Stimulated activated CD4-positive, alpha-beta T cell treated with anti-CD3 and anti-CD28 coated beads, Interleukin-4, amount 100 ng/mL, for 48 hours (primary cell): ENCODE measurements at regions not wholly inside any gene's neighbourhood (a gene's known extent, or its start where the extent isn't known, plus 50 kb on each side); places are given as distances from the start of the nearest gene placed in this dataset.
"Not testable (repeated sequence)": the region's sequence is repeated elsewhere in the genome, so short reads cannot be mapped to it uniquely, and the experiment has no call there.

Experiments used
- DNase-seq, 2 donors: peaks; one replicate each; pipeline ENCODE4 v3.0.0-alpha.2; 2020; ENCODE audit warnings: low read depth in 2 of 2

DNA sequence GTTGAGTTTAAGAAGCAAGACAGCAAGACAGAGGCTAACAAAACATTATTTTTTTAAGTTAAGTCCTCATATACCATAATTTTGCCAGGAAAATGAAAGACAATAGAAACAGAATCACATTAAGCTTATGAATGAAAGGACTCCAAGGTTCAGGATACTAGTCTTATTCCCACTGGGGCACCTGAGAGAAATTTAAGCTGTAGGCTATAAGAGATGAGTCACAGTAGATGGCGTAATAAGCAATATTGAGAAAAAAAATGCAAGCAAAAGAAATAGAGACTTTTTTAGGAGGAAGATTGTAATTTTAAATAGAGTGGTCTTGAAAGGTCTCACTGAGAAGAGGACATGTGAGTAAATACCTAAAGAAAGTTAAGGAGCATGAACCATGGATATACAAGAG lies 57.1 kb upstream of the KIF2B start:
- no peak for DNase-seq

DNA sequence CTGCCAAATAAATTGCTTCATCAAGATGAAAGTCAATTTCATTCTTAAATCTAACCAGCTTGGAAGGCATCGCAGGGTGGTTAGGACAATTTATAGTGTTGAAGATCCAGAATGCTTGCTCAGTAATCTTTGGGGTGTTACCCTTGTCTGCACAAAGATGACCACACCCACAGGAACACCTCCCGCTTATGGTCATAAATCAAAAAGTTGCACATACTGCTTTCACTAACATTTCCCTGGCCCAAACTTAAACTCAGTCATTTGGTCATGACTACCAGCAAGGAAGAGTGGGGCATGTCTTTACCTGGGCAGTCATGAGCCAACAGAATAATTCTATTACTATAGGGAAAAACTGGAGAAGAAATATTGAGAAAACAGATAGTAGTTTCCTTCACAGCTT lies 57.6 kb upstream of the KIF2B start:
- DNase-seq, result no peak

DNA sequence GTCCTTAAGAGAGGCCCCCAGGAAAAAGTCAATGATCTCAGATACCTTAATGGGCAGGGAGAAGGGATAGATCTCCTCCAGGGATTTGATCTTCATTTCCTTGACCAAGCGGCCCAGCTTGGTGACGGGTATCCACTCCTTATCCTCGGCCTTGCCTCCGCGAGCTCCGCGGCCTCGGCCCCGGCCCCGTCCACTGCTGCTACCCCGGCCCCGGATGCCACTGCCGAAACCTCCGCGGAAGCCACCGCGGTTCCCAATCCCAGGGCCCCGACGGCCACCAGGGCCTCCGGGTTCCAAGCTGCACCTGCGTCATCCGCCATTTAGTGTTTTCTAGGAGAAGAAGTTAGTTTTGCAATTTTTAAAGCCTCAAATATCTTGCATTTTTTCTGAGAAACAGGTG lies 65.2 kb upstream of the KIF2B start:
- DNase-seq, result no peak

DNA sequence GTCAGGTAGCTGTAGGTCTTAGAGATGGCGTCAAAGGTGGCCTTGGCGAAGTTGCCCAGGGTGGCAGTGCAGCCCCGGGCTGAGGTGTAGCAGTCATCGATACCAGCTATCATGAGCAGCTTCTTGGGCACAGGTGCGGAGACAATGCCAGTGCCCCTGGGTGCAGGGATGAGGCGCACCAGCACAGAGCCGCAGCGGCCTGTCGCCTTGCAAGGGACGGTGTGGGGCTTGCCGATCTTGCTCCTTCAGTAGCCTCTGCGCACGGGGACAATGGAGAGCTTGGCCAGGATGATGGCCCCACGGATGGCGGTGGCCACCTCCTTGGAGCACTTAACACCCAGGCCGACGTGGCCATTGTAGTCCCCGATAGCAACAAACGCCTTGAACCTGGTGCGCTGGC lies 65.6 kb upstream of the KIF2B start:
- DNase-seq, result not testable (repeated sequence)

DNA sequence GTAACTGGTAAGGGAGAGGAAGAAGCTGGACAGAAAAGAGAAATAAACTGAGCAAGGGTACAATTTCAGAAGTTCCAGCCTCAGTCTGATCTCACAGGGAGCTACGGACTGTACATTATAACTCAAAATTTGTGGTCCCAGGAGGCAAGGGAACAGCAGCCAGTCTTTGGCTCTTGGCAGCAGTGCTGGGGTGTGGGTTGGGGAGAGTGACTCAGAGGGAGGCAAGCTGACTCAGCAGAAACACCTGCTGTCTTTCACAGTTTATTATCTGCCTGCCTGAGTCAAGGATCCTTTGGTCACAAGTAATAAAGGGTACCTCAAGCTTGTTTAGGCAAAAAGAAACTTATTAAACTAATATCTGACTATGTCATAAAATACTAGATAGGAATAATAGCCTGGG lies 73.5 kb upstream of the KIF2B start:
- no peak for DNase-seq

DNA sequence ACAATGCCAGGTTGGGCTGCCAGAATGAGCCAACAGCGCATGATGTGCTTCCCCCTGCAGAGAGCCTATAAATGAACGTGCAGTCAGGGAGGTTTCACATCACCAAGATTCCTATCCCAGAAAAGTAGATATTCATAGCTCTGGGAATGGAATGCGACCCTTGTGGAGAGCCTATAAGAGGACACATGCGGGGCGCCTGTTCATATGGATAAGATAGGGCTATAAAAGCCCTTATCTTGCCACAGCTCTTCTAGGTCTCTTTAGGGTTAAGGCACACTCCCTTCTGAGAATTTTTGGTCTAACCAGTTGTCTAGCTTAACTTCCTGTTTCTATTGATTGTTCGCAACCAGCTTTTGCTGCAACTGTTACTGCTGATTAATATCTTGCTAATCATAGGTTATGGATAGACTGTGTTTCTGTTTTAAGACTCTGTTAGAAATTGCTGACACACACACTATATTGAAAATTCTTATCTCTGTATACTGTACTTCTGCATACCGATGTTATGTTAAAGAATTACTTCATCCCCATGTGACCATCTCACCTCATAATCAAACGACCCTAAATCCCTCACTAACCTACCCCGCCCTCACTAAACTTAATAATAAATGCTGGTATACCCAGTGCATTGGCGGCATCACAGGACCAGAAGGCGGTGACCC lies 74.4 kb upstream of the KIF2B start:
- DNase-seq, result not testable (repeated sequence)

DNA sequence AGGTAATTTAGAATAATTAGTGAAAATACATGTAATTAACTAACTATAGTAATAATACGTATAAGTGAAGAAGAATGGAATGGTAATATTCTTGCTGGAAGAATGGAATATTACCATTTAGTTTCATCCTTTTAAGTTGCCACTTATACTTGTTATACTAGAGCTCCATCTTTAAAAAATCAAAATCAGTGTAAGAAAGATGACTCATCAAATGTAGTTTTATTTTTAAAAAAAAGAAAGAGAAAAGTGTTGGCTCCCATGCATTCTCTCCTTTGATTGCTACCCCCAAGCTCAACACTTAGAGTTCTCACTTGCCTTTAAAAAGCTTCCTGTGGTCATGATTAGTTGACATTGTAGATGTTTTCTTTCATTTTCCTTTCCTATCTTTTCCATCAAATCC lies 82.4 kb upstream of the KIF2B start:
- no peak for DNase-seq

DNA sequence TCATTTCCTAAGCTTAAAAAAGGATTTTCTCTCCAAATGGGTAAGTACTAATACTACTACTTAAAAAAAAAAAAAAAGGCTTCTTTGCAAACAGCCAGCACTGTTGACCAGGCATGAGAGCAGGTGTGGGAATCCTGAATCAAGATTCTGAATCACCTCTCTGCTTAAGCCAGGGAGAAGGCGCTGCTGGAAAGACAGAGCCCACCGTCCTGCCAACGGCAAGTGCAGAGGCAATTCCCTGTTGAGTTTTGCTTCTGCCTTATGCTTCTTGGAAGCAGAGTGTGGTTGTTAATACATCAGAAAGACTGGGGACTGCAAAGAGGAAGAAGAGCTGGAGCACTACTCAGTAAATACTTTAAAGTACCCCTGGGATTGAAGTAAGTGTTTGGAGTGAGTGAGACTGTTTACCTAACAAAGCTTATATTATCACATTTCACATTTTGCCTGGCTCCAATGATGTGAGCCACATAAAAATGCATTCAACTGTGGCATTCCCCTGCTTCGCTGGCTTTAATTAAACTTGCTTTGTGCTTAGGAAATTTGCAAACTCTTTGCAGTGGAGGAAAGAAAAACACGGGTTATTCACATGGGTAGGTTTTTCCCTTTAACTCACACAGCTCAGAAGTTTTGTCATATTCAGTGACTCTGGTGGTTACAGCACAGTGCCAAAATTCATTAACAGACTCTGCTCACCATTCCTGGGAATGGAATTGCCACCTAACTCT lies 86.0 kb upstream of the KIF2B start:
- DNase-seq, result no peak

DNA sequence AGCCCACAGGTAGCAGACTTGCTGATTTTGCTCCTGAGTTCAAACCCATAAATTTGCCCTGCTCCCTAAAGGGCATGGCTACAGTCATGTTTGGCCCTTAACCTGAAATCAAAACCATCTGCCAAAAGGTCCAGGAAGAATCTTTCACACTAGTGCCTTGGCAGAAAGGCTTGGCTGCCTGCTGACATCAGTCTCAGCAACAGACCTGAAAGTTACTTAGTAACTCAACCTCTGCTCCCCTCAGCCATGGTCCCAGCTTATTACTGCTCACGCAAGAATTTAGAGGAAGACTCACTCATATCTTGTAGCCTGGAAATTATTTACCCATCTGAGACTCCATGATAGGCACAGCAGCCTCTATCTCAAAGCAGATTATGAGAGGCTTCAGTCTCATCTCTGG lies 98.0 kb upstream of the KIF2B start:
- no peak for DNase-seq

DNA sequence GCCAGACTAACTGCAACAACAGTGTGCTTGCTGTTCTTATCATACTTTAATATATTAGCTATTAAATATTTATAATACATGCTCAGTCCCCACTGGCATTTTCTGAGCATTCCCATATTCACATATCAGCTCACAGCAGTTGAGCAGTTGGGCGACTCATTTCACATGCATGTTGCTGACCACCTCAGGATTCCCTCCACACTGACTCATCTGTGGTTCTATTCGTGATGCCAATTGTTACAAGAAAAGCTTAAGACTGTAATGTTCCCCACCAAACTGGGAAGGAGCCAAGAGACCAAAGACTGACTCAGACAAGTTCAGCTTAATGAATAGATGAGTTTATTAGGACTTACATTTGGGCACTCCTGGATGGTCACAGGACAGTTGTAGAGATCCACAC lies 100.3 kb upstream of the KIF2B start:
- no peak for DNase-seq

DNA sequence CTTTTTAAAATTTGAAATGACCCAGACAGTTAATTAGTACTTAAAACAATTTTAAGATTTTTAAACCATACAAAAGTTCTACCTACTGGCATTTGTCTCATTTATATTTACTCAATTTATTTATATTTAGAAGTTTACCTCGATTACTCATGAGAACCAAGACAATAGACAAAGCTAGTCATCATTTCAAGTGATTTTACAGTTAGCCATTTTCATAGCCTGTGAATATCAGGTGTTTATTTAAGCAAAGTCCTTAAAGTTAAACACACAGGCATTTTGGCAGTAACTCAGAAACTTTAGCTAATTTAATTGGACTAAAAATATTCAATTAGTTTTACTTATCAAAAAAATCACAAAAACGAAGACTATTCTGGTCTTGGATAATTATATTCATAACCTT lies 101.6 kb upstream of the KIF2B start:
- DNase-seq, result no peak

DNA sequence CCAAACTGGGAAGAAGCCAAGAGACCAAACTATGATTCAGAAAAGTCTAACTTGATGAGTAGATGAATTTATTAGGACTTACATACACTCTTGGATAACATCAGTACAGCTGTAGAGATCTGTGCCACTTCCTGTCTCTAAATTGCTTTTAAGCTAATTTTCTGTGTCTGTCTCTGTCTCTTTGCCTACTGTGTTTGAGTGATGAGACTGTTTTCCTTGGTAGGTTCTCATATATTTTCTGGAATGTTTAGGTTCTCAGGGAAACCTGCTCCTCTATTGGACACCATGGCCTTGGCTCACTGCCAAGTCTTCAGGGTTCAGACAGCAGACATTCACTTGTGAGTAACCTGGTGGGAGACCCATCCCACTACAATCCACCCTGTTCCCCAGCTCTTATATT lies 103.5 kb upstream of the KIF2B start:
- DNase-seq, result no peak

DNA sequence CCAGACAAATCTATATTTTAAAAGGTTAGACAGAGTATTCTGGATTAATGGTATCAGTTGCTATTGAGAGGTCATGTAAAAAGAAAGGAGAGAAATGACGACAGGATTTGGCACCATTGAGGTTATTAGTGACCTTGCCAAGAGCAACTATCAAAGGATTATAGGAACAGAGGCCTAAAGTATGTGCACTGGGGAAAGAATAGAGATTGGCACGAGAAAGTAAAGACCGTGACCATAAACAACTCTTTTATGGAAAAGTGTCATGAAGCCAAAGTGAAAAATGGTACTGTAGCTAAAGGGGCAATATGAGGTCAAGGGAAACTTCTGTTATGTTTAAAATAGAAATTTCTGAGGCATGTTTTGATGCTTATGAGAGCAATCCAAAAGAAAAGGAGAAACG lies 115.2 kb upstream of the KIF2B start:
- DNase-seq, result no peak

DNA sequence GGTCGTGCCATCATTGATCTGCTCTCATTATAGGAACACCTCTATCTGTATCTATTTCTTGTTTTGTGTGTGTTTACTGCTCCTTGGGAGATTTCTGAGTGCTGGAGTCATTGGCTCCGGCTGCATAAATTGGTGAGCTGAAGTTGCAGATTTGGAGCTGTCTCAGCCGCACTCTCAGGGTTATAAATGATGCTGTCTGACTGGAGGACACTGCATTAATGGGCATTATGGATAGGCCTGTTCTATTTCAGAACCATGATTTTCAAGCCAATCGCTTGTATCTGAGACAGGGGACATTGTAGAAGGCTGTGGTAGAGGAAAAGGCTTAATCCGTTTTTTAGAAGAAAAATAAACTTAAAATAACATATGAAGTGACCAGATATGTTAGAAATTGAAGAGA lies 126.4 kb upstream of the KIF2B start:
- DNase-seq, result no peak

DNA sequence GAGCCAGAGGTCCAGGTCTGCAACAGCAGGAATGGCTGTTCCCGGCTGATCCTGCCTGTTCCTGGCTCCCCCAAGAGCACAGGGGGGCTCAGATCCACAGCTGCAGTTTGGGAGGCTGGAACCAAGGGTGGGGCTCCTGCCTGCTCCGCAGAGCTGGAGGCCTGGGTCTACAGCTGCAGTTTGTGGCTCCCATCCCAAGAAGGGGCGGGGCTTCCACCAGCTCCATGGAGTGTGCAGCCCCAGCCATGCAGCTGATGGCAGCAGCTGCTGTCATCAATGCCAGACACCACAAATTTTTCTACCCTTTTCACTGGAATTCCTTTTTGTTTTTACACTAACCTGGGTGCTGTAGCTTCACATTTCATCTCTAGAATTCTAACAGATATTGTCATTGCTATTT lies 135.4 kb upstream of the KIF2B start:
- DNase-seq, result no peak

DNA sequence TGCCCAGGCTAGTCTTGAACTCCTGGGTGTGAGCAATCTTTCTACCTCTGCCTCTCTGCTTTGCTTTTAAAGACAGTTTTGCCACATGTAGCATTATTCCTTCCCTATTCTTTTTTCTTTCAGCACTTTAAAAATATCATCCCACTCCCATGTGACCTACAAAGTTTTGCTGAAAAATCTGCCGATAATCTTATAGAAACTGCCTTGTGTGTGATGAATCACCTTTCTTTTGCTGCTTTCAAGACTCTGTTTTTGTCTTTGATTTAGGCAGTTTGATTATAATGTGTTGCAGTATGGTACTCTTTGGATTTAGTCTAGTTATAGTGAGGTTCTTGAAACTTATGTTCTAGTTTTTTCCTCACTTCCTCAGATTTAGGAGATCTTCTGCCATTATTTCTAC lies 142.0 kb upstream of the KIF2B start:
- no peak for DNase-seq

DNA sequence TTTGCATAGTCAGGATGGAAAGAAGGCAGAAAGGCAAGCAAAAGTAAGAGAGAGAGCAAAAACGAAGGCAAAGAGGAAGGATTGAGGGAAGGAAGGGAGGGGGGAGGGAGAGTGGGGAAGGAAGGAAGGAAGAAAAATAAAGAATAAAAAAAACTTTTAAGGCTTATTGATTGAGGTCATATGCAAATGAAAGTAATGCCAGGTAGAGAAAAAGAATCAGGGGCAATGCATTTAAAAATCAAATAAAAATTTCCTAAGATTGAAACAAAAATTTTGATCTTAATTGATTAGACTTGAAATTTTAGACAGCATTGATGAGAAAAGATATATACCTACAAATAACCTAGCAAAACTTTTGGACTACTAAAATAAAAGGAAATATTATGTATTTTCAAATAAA lies 153.9 kb upstream of the KIF2B start:
- no peak for DNase-seq

DNA sequence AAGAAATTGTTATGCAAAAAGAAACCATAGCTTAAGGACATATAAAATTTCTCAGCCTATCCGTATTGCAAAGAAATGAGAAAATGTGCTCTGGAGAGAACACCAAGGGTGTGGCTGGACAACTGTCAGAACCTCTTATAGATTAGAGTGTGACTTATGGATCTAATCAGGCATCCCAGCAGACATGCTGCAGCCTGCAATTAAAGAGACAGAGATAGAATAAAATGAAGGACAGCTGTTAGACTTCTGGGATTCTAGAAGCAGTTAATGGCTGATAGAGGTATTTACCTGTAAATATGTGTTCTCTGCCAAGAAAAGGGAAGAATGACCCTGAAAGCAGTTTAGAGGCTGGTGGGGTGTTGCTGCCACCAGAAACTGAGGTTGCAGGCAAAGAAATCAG lies 160.1 kb upstream of the KIF2B start:
- DNase-seq, result no peak

DNA sequence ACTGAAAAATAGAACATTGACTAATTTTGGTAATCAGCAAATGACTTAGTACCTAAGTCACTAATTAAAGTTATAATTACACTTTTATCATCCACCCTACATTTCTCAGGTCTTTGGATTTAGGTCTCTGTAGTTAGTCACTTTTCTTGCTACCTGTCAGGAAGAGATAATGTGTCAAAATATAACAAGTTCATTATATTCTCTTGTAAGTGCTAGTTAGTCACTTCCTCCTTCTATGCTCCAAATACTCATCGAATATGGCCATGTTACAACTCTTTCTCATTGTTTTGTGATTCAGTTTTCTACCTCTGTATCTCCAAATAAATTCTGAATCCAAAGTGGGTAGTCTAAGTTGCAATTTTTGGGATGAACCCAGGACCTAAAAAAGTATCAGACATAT lies 163.5 kb upstream of the KIF2B start:
- DNase-seq, result no peak

DNA sequence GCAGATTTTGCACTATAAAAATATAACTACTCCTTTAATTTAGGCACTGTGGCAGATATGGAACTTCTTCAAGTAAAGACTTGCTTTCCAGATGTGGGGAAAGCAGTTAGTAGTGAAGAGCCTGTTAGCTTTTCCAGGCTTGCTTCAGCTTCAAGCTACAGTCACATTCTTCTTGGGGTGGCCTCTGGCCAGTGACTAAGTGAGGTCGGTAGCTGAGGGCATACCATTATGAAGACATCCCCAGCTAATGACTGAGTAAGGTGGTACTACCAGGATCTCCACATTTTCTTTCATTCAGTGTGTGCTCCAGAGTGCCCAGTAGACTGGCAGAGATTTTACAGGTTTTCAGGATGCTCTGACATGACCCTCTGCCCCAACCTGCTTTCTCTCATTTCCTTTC lies 167.1 kb upstream of the KIF2B start:
- no peak for DNase-seq

DNA sequence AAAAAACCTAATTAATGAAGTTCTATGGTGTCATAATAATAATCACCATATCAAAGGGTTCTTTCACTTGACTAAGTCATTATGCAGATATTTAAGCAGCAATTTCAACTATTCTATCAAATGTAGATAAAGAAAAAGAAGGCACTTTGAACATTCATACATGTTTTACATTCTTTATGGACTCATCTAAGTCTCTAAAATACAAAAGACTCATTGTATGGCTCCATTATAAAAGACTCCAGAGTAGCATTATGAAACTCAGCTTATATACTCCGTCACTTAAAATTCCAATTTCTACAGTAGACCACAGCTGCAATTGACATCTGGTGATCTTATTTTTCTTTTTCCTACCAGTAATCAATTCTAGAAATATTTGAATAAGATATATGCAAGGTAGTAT lies 173.5 kb upstream of the KIF2B start:
- DNase-seq, result no peak

DNA sequence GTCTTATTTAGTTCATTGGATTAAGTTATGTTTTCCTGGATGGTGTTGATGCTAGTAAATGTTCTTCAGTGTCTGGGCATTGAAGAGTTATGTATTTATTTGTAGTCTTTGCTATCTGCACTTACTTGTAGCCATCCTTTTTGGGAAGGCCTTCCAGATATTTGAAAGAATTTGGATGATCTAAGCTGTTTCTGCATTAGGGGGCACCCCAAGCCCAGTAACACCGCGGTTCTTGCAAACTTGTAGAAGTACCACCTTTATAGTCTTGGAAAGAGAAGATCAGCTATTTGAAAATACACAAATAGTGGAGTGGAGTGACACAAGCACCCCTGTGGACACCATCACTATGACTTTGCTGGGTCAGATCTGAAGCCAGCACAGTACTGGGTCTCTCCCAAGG lies 175.9 kb upstream of the KIF2B start:
- no peak for DNase-seq

DNA sequence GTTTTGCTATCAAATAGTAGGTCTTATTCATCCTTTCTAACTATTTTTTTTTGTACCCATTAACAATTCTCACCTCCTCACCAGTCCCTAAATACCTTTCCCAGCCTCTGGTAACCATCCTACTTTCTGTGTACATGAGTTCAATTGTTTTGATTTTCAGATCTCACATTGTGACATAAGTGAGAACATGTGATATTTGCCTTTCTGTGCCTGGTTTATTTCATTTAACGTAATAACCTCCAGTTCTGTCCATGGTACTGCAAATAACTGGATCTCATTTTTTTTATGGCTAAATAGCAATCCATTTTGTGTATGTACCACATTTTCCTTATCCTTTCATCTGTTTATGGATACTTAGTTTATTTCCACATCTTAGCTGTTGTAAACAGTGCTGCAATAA lies 181.9 kb upstream of the KIF2B start:
- no peak for DNase-seq

DNA sequence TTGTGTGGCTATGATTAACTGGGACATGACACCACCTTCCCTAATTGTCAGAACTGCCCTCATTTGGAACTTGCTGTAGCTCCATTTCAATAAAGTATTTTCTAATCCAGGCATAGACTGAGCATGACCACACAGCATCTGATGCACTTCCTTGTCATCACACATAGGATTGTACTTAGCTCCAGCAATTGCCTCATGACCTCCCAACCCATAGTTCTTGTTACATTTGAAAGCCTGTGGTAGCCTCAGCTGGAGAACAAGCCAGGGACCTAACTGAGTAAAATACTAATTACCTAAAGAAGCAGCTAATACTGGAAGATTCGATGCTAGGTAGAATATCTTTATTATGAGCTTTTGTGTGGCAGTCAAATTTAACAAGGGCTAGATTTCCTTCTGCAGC lies 187.3 kb upstream of the KIF2B start:
- DNase-seq, result no peak
